ENCODE measurements at regions not wholly inside any gene's neighbourhood (a gene's known extent, or its start where the extent isn't known, plus 50 kb on each side); places are given as distances from the start of the nearest gene placed in this dataset.
A peak's percentile ranks its signal among the peaks of the same experiment; 100 is the strongest.

DNA sequence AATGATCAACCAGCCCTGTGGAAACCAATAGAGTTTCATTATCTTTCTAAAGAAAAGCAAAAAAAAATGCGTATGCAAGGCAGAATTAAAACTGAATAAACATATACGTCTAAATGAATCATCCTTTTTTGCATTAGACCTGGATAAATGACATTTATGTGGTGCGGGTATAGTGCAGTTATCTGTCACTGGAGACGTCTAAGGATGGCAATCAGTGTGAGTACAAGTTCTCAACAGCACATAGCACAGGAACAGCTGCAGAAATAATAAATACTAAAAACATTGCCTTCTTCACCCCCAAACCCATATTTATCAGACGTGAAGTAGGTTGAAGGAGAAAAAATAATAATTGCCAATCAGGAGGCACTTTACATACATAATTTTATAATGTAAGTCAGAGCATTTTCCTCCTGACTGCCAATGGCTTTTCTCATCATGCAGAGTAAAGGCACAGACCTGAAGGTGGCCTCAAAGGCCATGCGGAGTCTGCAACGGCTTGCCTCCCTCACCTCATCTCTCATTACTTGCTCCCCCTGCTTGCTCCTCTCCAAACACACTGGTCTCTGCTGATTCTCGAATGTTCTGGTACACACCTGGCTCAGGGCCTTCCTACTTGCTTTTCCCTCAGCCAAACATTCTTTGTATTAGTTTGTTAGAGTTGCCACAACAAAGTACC lies 574.7 kb upstream of the PLXNA2 start:
- peaks cover 13% of the 10 kb centered on the region for H3K4me1 ChIP-seq
- no peak overlapping the region for H3K27ac ChIP-seq
- no peaks in the 10 kb centered on the region for H3K36me3 ChIP-seq
- no peaks in the 10 kb centered on the region for H3K27me3 ChIP-seq
- DNase-seq = no peak
- no peak overlapping the region for H3K4me3 ChIP-seq
- 0 out of 2 replicates have a peak, but pooled peaks cover 3% of the 10 kb centered on the region for H3K9me3 ChIP-seq (replicated peaks)

DNA sequence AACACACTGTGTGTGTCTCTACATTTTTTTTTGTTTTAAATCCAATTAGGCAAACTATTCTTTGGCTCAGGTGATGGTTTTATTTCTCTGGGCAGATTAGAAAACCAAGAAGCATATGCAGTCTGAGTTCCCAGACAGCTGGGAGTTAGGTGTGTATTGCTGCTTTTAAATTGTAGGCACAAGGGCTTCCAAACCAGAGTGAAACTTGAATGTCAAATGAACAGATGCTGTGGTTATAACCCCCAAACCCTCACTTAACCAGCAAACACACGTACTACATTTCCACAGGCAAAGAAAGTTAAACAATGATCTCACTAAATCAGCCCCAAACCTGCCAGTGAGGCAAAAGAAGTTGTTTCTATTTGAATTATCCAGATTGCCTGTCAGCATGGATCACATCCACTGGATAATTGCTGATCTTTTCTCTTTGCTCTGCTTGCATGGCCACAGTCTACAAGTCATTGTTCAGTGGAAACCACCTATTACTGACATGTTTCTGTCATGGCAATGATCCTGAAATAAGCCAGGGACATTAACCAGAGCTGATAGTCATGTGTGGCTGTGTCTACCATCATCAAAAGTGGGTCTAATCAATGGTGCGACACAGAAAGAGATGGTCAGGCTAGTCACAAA lies 576.5 kb upstream of the PLXNA2 start:
- Histone ChIP-seq H3K27me3 (no peaks in the 10 kb centered on the region), H3K9me3 (replicated peaks) (no peaks in the 10 kb centered on the region), H3K27ac (no peak overlapping the region), H3K4me1 (peaks cover 27% of the 10 kb centered on the region), H3K36me3 (no peaks in the 10 kb centered on the region), H3K4me3 (no peak overlapping the region)
- DNase-seq = peak; percentile 17 to 67

DNA sequence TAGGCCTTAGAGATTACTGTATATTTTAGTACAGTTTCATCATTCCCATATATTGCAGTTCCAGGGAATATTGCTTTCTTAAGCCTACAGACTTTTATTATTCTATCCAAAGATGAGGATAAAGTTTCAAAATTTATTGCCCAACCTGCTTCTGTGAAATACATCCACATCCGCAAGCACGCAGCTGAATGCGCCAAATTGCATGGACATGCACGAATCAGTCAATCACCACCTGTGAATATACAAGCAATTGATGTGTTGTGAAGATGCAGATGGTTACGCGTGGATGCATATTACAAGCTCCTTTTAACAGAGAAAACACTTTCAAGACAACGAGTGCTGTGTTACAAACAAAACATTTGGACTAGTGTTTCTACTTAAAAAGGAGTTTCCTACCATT lies 577.8 kb upstream of the PLXNA2 start:
- DNase-seq = no peak
- Histone ChIP-seq H3K27me3 (no peaks in the 10 kb centered on the region), H3K27ac (no peak overlapping the region), H3K36me3 (no peaks in the 10 kb centered on the region), H3K4me3 (no peak overlapping the region), H3K4me1 (peaks cover 28% of the 10 kb centered on the region), H3K9me3 (replicated peaks) (no peaks in the 10 kb centered on the region)

DNA sequence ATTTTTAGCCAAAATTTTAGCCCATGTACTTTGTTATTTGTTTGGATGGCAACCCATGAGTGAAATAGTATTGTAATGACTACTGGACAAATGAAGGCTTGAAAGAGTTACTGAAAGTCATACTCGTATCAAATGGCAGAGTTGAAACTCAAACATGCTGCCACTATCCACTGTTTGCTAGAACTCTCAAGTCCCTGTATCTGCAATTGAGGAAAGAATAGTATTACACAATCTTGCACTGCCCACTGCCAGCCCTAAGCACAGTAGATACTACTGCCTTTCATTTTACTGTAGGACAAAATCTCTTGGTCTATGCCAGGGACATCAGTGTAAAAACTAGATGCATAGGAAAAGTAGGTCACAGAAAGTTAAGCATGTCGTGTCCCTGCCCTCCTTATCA lies 581.1 kb upstream of the PLXNA2 start:
- Histone ChIP-seq H3K4me3 (no peak overlapping the region), H3K4me1 (peaks cover 26% of the 10 kb centered on the region), H3K27me3 (no peaks in the 10 kb centered on the region), H3K9me3 (replicated peaks) (no peaks in the 10 kb centered on the region), H3K27ac (no peak overlapping the region), H3K36me3 (no peaks in the 10 kb centered on the region)
- no peak for DNase-seq

DNA sequence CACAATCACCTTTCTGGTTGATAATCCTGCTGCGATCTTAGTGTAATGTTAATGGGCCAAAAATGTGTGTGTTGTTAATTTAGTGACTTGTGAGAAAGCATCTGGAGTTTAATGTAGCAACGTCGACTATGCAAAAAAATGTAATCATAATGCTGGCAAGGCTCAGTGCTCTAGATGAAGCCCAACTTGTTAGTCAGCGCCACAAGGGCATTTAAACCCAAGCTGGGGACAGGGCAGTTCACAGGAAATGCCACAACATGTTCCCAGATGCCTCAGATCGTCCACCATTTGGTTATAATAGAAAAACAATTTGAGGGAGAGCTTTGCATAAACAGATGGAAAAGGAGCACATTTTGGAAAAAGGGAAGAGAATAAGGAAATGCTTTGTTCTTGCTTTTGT lies 585.4 kb upstream of the PLXNA2 start:
- Histone ChIP-seq H3K4me3 (no peak overlapping the region), H3K4me1 (peaks cover 21% of the 10 kb centered on the region), H3K36me3 (no peaks in the 10 kb centered on the region), H3K27me3 (no peaks in the 10 kb centered on the region), H3K9me3 (replicated peaks) (no peaks in the 10 kb centered on the region), H3K27ac (no peak overlapping the region)
- DNase-seq = no peak

DNA sequence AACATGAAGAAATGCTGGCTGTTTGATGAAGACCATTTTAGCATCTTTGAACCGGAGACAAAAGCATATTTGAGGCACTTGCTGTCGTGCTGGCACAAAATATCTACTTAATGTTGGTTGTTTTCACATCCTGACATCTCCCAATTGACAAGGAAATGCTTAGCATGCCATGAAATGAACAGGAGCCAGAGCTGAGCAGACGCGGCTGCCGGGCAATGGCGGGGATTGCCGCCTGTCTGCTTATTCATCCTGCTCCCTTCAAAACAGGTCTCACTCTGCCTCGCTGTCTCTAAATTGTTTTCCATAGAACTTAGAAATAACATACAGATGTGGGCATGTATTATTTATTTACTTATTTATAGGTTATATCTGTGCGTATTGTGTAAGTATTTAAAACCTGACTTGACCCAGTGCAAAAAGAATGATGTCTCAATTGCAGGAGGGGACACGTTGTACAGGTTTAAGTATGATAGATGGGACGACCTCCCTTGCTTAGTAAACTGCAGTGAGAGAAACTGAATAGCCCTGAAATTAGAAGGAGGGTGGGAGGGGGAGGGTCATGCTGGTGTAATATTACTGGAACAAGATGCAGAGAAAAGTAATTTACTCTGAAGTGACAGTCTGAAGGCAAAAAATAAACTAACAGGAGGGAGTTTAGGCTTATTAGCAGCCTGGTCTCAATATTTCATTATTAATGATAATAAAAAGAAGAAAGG lies 590.4 kb upstream of the PLXNA2 start:
- Histone ChIP-seq H3K36me3 (no peaks in the 10 kb centered on the region), H3K27me3 (no peaks in the 10 kb centered on the region), H3K4me1 (peaks cover 12% of the 10 kb centered on the region), H3K4me3 (peak overlapping the region; percentile 29), H3K27ac (peak overlapping the region; percentile 3; the same call in 1 of the 2 replicates), H3K9me3 (replicated peaks) (no peaks in the 10 kb centered on the region)
- peak; percentile 16 to 55 for DNase-seq

DNA sequence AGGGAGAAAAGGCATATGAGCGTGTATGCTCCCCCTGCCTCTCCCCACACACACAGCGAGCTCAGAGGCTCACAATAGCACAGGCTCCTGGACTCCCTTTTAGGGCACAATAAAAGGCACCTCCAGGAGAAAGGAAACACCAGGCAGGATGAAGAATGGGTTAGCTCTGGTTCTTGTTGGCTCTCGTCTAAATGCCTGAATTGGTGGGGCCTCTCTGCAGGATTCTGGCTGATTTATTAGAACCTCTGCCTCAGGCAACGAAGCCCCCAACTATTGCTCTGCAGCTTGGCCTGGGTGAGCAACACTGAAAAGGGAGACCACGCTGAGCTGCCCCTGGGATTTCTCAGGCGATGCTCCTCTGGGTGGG lies 590.9 kb upstream of the PLXNA2 start:
- Histone ChIP-seq H3K9me3 (replicated peaks) (no peaks in the 10 kb centered on the region), H3K27ac (no peak overlapping the region)
- DNase-seq = peak in 1 of 2 experiments; percentile 38

DNA sequence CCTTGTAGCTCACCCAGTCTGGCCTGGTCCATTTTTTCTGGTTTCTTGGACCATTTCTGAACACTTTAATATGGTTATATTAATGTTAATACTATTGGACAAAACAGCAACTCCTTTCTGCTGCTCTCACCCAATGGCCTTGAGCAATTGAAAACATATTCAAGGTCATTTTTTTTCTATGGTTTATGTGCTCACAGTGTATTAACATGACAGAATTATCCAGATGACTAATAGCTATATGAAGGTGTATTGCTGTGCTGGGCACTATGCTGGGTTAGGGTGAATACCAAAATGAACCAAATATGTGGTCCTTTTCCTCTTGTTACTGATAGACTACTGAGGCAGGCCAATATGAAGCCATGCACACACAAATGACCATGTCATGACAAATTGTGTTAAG lies 591.6 kb upstream of the PLXNA2 start:
- DNase-seq = no peak
- Histone ChIP-seq H3K27me3 (no peaks in the 10 kb centered on the region), H3K27ac (no peak overlapping the region), H3K4me1 (peaks cover 12% of the 10 kb centered on the region), H3K36me3 (no peaks in the 10 kb centered on the region), H3K9me3 (replicated peaks) (no peaks in the 10 kb centered on the region; the same call in 1 of the 2 replicates), H3K4me3 (no peak overlapping the region)

More for the DNA sequence above, 590.9 kb upstream of the PLXNA2 start:
- Histone ChIP-seq H3K27me3 (no peaks in the 10 kb centered on the region), H3K4me1 (peaks cover 12% of the 10 kb centered on the region), H3K4me3 (no peak overlapping the region), H3K36me3 (no peaks in the 10 kb centered on the region)

DNA sequence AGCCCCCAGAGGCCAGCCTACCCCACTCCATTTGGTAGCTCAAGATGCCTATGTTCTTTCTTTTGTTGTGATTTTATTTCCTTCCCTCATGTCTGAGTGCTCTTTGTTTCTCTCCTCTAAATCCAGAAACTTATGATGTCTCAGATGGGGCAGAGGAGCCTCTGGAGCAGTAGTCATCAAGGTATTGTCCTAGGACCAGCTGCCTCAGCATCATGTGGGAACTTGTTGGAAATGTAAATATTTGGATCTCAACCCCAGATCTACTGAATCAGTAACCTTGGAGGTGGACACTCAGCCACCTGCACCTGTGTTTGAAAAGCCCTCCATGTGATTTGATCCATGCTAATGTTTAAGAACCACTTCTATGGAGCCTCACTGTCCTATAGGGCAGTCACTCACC lies 593.1 kb upstream of the PLXNA2 start:
- Histone ChIP-seq H3K4me3 (no peak overlapping the region), H3K36me3 (no peaks in the 10 kb centered on the region), H3K27me3 (no peaks in the 10 kb centered on the region), H3K9me3 (replicated peaks) (no peaks in the 10 kb centered on the region; the same call in 1 of the 2 replicates), H3K4me1 (peaks cover 12% of the 10 kb centered on the region), H3K27ac (no peak overlapping the region)
- no peak for DNase-seq

DNA sequence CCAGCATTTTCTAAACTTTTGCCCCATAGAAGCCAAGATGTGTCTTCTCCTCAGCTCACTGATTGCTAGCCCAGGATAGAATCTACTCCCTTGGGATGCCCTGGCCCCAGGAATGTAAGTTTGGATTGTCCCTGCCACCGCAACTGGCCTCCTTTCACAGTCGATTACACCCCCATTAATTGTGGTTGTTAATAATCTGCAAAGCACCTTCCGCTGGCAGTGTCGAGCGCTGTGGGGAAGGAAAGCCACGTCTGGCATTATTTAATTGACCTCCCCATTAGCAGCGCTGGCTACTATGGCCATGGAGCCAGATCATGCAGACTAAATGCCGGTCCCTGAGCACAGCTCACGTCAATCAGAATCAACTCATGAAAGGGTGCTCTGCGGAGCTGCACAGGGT lies 597.3 kb upstream of the PLXNA2 start:
- H3K27ac ChIP-seq = no peak overlapping the region
- H3K4me1 ChIP-seq = no peaks in the 10 kb centered on the region
- no peak overlapping the region for H3K4me3 ChIP-seq
- no peaks in the 10 kb centered on the region for H3K27me3 ChIP-seq
- no peak for DNase-seq
- no peaks in the 10 kb centered on the region; the same call in 1 of the 2 replicates for H3K9me3 ChIP-seq (replicated peaks)
- no peaks in the 10 kb centered on the region for H3K36me3 ChIP-seq

DNA sequence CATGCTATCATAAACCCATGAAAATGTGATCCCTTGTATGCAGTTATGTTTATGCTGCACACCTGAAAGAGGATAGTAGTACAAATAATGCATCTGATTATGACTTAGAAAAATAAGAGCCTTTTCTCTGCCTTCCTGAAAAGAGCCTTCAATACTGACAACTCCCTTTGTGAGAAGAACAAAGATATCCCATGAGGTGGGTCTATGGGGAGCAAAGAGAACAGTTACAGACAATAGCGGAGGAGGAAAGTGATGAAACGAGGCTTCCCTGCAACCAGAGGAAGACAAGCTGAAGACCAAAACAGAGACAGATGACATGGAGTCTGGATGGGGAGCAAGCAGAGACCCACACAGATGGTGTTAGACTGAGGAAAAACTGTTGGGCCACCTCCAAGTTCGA lies 598.3 kb upstream of the PLXNA2 start:
- H3K4me1 ChIP-seq = no peaks in the 10 kb centered on the region
- no peaks in the 10 kb centered on the region for H3K36me3 ChIP-seq
- no peak overlapping the region for H3K27ac ChIP-seq
- no peaks in the 10 kb centered on the region for H3K27me3 ChIP-seq
- H3K4me3 ChIP-seq = no peak overlapping the region
- no peaks in the 10 kb centered on the region; the same call in 1 of the 2 replicates for H3K9me3 ChIP-seq (replicated peaks)
- no peak for DNase-seq

DNA sequence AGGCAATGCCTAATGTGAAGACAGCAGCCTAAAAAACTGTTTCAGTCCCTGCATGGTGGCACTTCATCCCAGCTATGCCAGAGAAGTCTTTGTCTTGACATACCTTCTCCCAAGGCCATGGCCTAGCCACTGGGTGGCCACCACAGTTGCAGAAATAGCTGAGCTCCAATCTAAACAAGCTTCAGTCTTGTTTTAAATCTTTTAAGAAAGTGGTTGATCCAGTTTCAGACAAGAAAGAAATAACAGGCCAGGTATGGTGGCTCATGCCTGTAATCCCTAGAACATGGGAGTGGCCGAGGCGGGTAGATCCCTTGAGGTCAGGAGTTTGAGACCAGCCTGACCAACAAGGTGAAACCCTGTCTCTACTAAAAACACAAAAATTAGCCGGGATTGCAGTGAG lies 600.0 kb upstream of the PLXNA2 start:
- Histone ChIP-seq H3K4me1 (no peaks in the 10 kb centered on the region), H3K27me3 (no peaks in the 10 kb centered on the region), H3K36me3 (no peaks in the 10 kb centered on the region), H3K9me3 (replicated peaks) (no peaks in the 10 kb centered on the region; the same call in none of the 2 replicates), H3K27ac (no peak overlapping the region), H3K4me3 (no peak overlapping the region)
- no peak for DNase-seq

DNA sequence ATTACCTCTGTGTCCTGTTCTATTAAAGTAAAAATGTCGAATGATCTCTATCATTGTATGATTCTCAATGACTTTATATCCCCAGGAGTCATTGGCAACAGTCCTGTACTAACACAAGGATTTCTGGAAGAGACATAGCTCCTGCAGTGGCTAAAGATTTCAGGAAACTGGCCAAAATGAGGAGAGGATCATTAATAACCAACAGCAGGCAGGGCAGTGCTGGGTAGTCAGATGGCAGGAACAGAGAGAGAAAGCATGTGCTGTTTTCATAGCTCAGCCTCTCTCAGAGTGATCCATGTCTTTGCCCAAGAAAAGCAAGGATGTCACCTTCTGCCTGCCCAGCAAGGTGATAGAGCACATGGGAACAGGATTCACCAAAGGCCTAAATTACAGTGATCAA lies 604.7 kb upstream of the PLXNA2 start:
- Histone ChIP-seq H3K36me3 (no peaks in the 10 kb centered on the region), H3K4me3 (no peak overlapping the region), H3K27me3 (no peaks in the 10 kb centered on the region), H3K4me1 (no peaks in the 10 kb centered on the region), H3K9me3 (replicated peaks) (no peaks in the 10 kb centered on the region; the same call in 1 of the 2 replicates), H3K27ac (no peak overlapping the region)
- DNase-seq = no peak

DNA sequence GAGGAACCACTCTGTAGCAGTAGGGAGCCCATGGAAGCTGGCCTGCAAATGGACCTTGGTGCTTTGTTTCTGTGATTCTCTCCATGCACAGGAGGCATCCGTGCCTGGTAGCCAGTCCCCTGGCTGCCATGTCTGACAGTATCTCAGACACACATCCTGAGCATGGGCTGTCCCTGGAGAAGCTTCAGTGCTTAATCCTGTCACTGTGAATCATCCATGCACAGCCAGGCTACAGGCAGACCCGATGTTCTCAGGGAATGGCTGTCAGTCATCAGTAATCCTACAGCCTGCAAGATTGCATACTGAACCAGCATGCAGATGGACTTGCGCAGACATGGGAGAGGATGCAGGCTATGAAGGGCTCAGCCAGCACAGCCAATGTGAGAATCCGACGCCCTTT lies 606.3 kb upstream of the PLXNA2 start:
- H3K36me3 ChIP-seq = no peaks in the 10 kb centered on the region
- no peaks in the 10 kb centered on the region for H3K4me1 ChIP-seq
- no peak for DNase-seq

DNA sequence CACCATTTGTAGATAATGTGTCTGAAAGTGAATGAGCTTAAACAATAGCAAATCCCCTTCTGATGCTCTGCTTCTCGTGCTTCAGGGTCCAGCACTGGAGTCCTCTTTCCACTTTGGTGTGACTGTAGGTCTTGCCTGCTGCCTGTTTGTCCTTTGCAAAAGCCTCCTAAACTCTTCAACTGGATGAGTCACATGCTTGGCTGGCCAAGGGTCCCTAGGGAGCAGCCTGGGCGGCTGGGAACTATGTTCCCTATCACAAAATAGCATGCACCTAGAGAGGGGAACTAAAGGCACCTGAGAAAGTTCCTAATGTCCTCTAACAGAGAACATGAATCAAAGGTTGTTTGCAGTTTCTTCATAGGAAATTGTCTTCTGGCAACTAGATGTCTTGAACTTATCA lies 607.2 kb upstream of the PLXNA2 start:
- H3K27ac ChIP-seq = no peak overlapping the region
- H3K4me3 ChIP-seq = no peak overlapping the region
- peak in 1 of 2 experiments; percentile 23 for DNase-seq
- H3K4me1 ChIP-seq = no peaks in the 10 kb centered on the region
- no peaks in the 10 kb centered on the region for H3K27me3 ChIP-seq
- no peaks in the 10 kb centered on the region for H3K36me3 ChIP-seq
- H3K9me3 ChIP-seq (replicated peaks) = no peaks in the 10 kb centered on the region; the same call in 1 of the 2 replicates

More for the DNA sequence above, 606.3 kb upstream of the PLXNA2 start:
- Histone ChIP-seq H3K27me3 (no peaks in the 10 kb centered on the region), H3K27ac (no peak overlapping the region), H3K9me3 (replicated peaks) (no peaks in the 10 kb centered on the region; the same call in 1 of the 2 replicates), H3K4me3 (no peak overlapping the region)

Data from SJCRH30 (cell line).